ENCODE measurements at regions not wholly inside any gene's neighbourhood (a gene's known extent, or its start where the extent isn't known, plus 50 kb on each side); places are given as distances from the start of the nearest gene placed in this dataset.

DNA sequence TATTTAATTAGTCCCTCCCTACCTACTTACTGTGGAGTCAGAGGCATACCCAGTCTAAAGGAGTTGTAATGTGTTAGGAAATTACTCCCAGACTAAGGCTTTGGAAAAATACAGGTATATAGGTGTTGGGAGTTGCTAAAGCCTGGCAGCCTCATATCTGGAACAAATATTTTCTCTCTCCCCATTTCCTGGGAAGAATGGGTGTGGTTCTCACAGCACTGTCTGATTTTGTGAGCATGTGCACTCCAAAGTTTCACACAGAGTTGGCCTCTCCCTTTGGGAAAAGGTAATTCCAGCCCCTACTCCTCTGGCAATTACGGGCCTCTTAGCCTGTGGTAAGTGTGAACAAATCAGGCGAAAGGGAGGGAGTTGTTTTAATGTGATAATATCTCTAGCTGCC lies 187.0 kb downstream of the MID1IP1 start (continued):
- TF ChIP-seq, protein P1, sequence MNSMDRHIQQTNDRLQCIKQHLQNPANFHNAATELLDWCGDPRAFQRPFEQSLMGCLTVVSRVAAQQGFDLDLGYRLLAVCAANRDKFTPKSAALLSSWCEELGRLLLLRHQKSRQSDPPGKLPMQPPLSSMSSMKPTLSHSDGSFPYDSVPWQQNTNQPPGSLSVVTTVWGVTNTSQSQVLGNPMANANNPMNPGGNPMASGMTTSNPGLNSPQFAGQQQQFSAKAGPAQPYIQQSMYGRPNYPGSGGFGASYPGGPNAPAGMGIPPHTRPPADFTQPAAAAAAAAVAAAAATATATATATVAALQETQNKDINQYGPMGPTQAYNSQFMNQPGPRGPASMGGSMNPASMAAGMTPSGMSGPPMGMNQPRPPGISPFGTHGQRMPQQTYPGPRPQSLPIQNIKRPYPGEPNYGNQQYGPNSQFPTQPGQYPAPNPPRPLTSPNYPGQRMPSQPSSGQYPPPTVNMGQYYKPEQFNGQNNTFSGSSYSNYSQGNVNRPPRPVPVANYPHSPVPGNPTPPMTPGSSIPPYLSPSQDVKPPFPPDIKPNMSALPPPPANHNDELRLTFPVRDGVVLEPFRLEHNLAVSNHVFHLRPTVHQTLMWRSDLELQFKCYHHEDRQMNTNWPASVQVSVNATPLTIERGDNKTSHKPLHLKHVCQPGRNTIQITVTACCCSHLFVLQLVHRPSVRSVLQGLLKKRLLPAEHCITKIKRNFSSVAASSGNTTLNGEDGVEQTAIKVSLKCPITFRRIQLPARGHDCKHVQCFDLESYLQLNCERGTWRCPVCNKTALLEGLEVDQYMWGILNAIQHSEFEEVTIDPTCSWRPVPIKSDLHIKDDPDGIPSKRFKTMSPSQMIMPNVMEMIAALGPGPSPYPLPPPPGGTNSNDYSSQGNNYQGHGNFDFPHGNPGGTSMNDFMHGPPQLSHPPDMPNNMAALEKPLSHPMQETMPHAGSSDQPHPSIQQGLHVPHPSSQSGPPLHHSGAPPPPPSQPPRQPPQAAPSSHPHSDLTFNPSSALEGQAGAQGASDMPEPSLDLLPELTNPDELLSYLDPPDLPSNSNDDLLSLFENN (IDR thresholded peaks at IDR 0.05; ENCODE audit: low read depth in 2 of 2, low read length in 2 of 2): no peak
- TF ChIP-seq, protein P2, sequence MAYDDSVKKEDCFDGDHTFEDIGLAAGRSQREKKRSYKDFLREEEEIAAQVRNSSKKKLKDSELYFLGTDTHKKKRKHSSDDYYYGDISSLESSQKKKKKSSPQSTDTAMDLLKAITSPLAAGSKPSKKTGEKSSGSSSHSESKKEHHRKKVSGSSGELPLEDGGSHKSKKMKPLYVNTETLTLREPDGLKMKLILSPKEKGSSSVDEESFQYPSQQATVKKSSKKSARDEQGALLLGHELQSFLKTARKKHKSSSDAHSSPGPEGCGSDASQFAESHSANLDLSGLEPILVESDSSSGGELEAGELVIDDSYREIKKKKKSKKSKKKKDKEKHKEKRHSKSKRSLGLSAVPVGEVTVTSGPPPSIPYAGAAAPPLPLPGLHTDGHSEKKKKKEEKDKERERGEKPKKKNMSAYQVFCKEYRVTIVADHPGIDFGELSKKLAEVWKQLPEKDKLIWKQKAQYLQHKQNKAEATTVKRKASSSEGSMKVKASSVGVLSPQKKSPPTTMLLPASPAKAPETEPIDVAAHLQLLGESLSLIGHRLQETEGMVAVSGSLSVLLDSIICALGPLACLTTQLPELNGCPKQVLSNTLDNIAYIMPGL (CRISPR knock-in tag; IDR thresholded peaks at IDR 0.05): no peak
- TF ChIP-seq, protein P3, sequence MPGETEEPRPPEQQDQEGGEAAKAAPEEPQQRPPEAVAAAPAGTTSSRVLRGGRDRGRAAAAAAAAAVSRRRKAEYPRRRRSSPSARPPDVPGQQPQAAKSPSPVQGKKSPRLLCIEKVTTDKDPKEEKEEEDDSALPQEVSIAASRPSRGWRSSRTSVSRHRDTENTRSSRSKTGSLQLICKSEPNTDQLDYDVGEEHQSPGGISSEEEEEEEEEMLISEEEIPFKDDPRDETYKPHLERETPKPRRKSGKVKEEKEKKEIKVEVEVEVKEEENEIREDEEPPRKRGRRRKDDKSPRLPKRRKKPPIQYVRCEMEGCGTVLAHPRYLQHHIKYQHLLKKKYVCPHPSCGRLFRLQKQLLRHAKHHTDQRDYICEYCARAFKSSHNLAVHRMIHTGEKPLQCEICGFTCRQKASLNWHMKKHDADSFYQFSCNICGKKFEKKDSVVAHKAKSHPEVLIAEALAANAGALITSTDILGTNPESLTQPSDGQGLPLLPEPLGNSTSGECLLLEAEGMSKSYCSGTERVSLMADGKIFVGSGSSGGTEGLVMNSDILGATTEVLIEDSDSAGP (CRISPR knock-in tag; IDR thresholded peaks at IDR 0.05): no peak
- TF ChIP-seq ZNF347 (CRISPR knock-in tag; IDR thresholded peaks at IDR 0.05; ENCODE audit: low read depth) (no peak), ZNF384 (IDR thresholded peaks at IDR 0.05; ENCODE audit: low read depth, low read length) (no peak), CHCHD3 (CRISPR knock-in tag; IDR thresholded peaks at IDR 0.05) (no peak)
- TF ChIP-seq, protein P4, sequence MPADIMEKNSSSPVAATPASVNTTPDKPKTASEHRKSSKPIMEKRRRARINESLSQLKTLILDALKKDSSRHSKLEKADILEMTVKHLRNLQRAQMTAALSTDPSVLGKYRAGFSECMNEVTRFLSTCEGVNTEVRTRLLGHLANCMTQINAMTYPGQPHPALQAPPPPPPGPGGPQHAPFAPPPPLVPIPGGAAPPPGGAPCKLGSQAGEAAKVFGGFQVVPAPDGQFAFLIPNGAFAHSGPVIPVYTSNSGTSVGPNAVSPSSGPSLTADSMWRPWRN (IDR thresholded peaks at IDR 0.05; ENCODE audit: low read depth): no peak
